ENCODE measurements at regions not wholly inside any gene's neighbourhood (a gene's known extent, or its start where the extent isn't known, plus 50 kb on each side); places are given as distances from the start of the nearest gene placed in this dataset.

- Histone ChIP-seq H3K79me2 (ENCODE audit: insufficient read depth, low read length) (no peaks in the 10 kb centered on the region), H3K27ac (ENCODE audit: low read depth, low read length, poor library complexity, severe bottlenecking) (no peak overlapping the region), H3K4me1 (ENCODE audit: insufficient read depth, low read length, severe bottlenecking) (no peaks in the 10 kb centered on the region), H3K9ac (ENCODE audit: low read length) (no peak overlapping the region), H3K36me3 (ENCODE audit: insufficient read depth, low read length) (no peaks in the 10 kb centered on the region), H3F3A (ENCODE audit: insufficient read depth, low read length) (no peaks in the 10 kb centered on the region), H4K20me1 (ENCODE audit: insufficient read depth, low read length) (no peaks in the 10 kb centered on the region), H2AFZ (ENCODE audit: low read length) (no peak overlapping the region), H3K9me3 (ENCODE audit: low read length) (no peaks in the 10 kb centered on the region), H3K27me3 (ENCODE audit: insufficient read depth, low read length) (no peaks in the 10 kb centered on the region), H3K4me3 (ENCODE audit: low read depth, low read length, poor library complexity, severe bottlenecking) (no peak overlapping the region), H3K9me2 (ENCODE audit: low read depth, low read length) (no peaks in the 10 kb centered on the region), H3K4me2 (ENCODE audit: low read length) (no peak overlapping the region)
- no peak for TF ChIP-seq EZH2 (IDR thresholded peaks at IDR 0.05; ENCODE audit: borderline replicate concordance, low read length)
- TF ChIP-seq, protein P1, sequence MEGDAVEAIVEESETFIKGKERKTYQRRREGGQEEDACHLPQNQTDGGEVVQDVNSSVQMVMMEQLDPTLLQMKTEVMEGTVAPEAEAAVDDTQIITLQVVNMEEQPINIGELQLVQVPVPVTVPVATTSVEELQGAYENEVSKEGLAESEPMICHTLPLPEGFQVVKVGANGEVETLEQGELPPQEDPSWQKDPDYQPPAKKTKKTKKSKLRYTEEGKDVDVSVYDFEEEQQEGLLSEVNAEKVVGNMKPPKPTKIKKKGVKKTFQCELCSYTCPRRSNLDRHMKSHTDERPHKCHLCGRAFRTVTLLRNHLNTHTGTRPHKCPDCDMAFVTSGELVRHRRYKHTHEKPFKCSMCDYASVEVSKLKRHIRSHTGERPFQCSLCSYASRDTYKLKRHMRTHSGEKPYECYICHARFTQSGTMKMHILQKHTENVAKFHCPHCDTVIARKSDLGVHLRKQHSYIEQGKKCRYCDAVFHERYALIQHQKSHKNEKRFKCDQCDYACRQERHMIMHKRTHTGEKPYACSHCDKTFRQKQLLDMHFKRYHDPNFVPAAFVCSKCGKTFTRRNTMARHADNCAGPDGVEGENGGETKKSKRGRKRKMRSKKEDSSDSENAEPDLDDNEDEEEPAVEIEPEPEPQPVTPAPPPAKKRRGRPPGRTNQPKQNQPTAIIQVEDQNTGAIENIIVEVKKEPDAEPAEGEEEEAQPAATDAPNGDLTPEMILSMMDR (IDR thresholded peaks at IDR 0.05; ENCODE audit: low read length), result no peak
Measured at GRCh38 chr2:106304612-106305184, 110.6 kb upstream of the UXS1 start.

- H3K27me3 ChIP-seq (ENCODE audit: insufficient read depth, low read length), result no peaks in the 10 kb centered on the region
- H3K36me3 ChIP-seq (ENCODE audit: insufficient read depth, low read length), result no peaks in the 10 kb centered on the region
- H3K9me3 ChIP-seq (ENCODE audit: low read length), result no peaks in the 10 kb centered on the region
- no peaks in the 10 kb centered on the region for H4K20me1 ChIP-seq (ENCODE audit: insufficient read depth, low read length)
- H3K4me1 ChIP-seq (ENCODE audit: insufficient read depth, low read length, severe bottlenecking), result no peaks in the 10 kb centered on the region
- H3K79me2 ChIP-seq (ENCODE audit: insufficient read depth, low read length), result no peaks in the 10 kb centered on the region
- no peaks in the 10 kb centered on the region for H3K9me2 ChIP-seq (ENCODE audit: low read depth, low read length)
- no peaks in the 10 kb centered on the region for H3F3A ChIP-seq (ENCODE audit: insufficient read depth, low read length)
- no peak for TF ChIP-seq EZH2 (IDR thresholded peaks at IDR 0.05; ENCODE audit: borderline replicate concordance, low read length)
- TF ChIP-seq, protein P1 (IDR thresholded peaks at IDR 0.05; ENCODE audit: low read length), result no peak
- H3K27ac ChIP-seq (ENCODE audit: low read depth, low read length, poor library complexity, severe bottlenecking), result no peak overlapping the region
- no peak overlapping the region for H3K4me2 ChIP-seq (ENCODE audit: low read length)
- no peak overlapping the region for H2AFZ ChIP-seq (ENCODE audit: low read length)
- H3K4me3 ChIP-seq (ENCODE audit: low read depth, low read length, poor library complexity, severe bottlenecking), result no peak overlapping the region
- no peak overlapping the region for H3K9ac ChIP-seq (ENCODE audit: low read length)
Measured at GRCh38 chr2:106299696-106300095, 105.6 kb upstream of the UXS1 start.

DNA sequence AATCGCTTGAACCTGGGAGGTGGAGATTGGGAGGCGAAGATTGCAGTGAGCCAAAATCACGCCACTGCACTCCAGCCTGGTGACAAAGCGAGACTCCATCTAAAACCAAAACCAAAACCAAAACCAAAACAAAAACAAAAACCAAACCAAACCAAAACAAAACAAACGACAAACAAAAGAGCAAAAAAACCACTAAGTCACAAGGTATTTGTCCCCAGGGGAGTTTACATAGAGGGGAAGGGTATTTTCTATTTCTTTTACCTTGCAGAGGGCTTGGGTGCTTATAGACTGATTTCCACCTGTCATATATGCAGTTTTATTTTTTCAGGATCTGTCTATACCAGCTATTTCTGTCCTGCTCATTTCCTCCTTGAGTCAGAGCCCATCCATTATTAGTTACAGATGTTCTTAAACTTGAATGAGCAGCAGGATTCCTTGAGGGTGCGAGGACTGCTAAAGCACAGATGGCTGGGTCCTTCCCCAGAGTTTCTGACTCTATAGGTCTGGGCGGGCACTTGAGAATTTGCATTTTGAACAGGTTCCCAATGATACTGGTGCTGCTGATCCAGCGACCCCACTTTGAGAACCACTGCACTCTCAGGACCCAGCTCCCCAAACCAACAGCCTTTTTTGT, 102.2 kb upstream of the UXS1 start:
- TF ChIP-seq EZH2 (IDR thresholded peaks at IDR 0.05; ENCODE audit: borderline replicate concordance, low read length), result no peak
- TF ChIP-seq, protein P1 (IDR thresholded peaks at IDR 0.05; ENCODE audit: low read length), result no peak

More for the DNA sequence above, 102.2 kb upstream of the UXS1 start:
- Histone ChIP-seq H3K79me2 (ENCODE audit: insufficient read depth, low read length) (no peaks in the 10 kb centered on the region), H3K27ac (ENCODE audit: low read depth, low read length, poor library complexity, severe bottlenecking) (no peak overlapping the region), H3K9me3 (ENCODE audit: low read length) (no peaks in the 10 kb centered on the region), H3K9me2 (ENCODE audit: low read depth, low read length) (no peaks in the 10 kb centered on the region), H3K4me3 (ENCODE audit: low read depth, low read length, poor library complexity, severe bottlenecking) (no peak overlapping the region), H3K36me3 (ENCODE audit: insufficient read depth, low read length) (no peaks in the 10 kb centered on the region), H3K4me1 (ENCODE audit: insufficient read depth, low read length, severe bottlenecking) (no peaks in the 10 kb centered on the region), H3K4me2 (ENCODE audit: low read length) (no peak overlapping the region), H3K27me3 (ENCODE audit: insufficient read depth, low read length) (no peaks in the 10 kb centered on the region), H3F3A (ENCODE audit: insufficient read depth, low read length) (no peaks in the 10 kb centered on the region), H2AFZ (ENCODE audit: low read length) (no peak overlapping the region), H4K20me1 (ENCODE audit: insufficient read depth, low read length) (no peaks in the 10 kb centered on the region), H3K9ac (ENCODE audit: low read length) (no peak overlapping the region)

Measured in OCI-LY1 (cell line).